ENCODE measurements at regions not wholly inside any gene's neighbourhood (a gene's known extent, or its start where the extent isn't known, plus 50 kb on each side); places are given as distances from the start of the nearest gene placed in this dataset.

DNA sequence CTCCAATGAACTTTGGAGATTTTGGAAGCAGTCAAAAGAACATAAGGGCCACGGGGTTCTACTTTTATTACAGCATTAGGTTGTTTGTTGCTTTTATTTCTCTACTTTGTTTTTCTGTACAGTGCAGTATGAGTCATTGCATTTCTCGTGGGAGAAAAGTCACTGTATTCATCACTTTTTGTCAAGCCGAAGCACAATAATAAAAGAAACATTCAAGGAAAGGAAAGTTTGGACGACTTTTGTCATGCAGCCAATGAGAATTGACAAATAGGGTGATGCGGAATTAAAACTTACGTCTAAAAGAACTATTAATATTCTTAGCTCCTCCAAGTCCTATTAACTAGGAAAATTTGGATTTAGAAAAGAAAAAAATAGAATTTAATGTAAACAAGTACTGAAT is 209.9 kb downstream of the TMEM182 start:
- TF ChIP-seq CTCF (IDR thresholded peaks at IDR 0.05; ENCODE audit: poor library complexity) (no peak), EZH2 (IDR thresholded peaks at IDR 0.05; ENCODE audit: borderline replicate concordance) (no peak), EZH2phosphoT487 (IDR thresholded peaks at IDR 0.05; ENCODE audit: low read depth, severe bottlenecking, unreplicated experiment) (no peak)
